SHP77 treated with DMSO at 0.1 percent for 48 hours (cell line): ENCODE measurements at regions not wholly inside any gene's neighbourhood (a gene's known extent, or its start where the extent isn't known, plus 50 kb on each side); places are given as distances from the start of the nearest gene placed in this dataset.

Experiments
- DNase-seq: peaks from one replicate; lab custom pipeline; 2025; lab: John Stamatoyannopoulos, UW

DNA sequence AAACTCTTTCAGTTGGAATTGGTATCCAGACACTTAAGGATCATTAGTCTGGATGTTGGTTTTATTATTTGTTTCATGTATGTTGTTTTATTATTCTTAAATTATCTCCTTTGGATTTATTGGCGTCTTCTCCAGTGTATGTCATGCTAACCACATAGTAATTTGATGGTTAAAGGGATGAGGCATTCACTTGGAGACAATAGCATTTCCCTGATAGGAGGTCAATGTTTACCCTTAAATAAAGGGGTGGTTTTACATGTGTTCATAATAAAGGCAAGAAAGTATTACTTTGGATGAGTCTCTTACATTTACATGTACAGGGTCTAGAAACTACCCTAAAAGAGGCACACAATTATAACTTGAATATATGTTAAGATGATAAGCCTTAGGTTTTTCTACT lies 51.2 kb upstream of the RNF144B start:
- no peak for DNase-seq

DNA sequence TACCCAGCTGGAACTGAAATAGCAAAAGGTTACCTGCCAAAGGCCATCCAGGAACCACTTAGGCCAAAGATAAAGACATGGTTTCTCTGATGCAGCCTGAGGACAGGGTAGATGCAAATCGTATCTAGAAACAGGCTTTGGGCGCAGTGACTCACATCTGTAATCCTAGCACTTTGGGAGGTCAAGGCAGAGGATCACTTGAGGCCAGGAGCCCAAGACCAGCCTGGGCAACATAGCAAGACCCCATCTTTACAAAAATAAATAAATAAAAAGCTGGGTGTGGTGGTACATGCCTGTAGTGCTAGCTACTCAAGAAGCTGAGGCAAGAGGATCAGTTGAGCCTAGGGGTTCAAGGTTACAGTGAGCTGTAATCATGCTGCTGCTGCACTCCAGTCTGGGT lies 52.9 kb upstream of the RNF144B start:
- DNase-seq: no peak

DNA sequence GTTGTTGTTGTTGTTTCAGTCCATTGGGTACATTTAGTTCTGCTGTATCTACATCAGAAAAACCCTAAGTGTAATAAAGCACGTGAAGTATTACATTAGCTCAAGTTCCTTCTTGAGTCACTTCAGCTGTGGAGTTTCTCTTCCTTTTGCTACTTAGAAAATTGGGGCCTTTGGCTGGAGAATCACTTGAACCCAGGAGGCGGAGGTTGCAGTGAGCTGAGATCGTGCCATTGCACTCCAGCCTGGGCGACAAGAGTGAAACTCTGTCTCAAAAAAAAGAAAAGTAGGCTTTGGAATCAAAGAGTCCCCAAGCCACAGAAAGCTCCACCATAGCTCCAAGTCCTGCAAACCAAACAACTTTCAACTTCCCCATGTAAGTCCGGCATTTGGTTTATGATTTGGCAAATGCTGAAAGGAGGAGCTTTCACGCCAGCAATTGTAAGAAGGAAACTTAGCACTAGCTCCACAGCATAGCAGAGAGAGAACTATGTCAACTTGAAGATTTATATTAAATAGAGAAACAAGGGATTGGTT lies 56.5 kb upstream of the RNF144B start:
- no peak for DNase-seq

- no peak for DNase-seq
Observed at GRCh38 chr6:18329776-18330175, 57.4 kb upstream of the RNF144B start.

GRCh38 chr6:18328540-18328939 lies 58.6 kb upstream of the RNF144B start:
- no peak for DNase-seq

DNA sequence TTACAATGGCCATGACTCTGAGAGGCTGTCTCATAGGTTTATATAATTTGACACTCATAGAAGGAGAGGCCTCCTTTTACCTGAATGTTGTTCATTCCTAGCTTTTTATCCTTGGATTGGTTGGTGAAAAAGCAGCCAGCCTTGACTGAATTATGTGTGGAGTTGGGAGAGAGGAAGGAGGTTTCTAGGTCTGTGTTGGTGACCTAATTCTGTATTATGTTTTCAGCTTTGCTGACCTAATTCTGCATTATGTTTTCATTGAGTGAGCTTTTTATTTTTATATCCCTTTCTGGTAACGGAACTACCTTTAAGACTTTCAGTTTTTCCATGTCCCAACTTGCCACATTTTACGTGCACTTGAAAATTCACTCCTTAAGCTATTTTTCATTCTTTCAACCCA lies 59.1 kb upstream of the RNF144B start:
- no peak for DNase-seq

DNA sequence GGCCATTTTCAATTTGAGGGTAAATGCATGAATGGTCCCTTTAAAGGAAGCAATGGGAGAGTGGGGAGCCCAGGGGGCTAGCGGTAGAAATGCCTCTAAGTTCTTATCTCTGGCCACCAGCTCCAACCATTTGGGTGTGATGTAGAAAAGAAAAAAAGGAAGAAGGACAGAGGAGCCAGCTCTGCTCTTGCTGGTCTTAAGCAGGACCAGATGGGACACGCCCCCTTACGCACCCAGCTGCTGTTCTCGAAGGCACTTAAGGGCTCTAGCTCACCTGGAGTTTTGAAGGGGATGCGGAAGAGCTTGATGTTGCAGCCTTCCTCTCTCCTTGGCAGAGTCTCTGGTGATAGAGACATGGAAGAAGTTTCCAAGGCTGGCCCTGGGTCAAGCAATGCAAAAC lies 59.5 kb upstream of the RNF144B start:
- no peak for DNase-seq

DNA sequence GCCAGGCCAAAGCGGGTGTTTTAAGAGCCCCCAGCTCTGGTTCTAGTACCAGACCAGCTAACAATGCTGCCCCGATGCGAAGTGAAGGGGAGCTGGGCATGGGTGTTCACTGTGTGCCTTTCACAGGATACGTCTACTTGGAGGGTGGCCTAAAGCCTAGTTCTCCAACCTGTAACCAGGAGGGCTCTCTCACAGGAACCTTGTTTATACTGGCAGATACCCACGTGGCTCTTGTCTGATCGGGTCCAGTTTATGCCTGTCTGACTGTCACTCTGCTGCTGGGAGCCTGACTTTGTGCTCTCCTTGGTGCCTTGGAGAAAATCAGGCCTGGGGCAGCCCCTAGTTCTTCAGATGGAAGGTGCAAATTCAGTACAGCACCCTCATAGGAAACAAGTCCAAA lies 60.2 kb upstream of the RNF144B start:
- no peak for DNase-seq

DNA sequence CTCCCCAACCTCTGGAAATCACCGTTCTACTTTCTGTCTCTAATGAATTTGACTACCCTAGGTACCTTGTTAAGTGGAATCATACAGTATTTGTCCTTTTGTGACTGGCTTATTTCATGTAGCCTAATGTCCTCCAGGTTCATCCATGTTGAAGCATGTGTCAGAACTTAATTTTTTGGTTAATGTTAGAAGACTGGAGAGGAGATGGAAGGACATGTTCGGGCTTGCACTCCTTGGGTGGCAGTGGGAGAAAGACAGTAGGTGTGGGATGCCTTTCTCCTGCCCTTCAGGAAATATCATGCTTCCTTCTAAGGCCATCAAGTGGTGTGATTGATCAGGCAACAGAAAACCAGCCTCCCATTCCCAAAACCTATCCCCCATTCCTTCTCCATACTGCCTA lies 61.1 kb upstream of the RNF144B start:
- DNase-seq: no peak

DNA sequence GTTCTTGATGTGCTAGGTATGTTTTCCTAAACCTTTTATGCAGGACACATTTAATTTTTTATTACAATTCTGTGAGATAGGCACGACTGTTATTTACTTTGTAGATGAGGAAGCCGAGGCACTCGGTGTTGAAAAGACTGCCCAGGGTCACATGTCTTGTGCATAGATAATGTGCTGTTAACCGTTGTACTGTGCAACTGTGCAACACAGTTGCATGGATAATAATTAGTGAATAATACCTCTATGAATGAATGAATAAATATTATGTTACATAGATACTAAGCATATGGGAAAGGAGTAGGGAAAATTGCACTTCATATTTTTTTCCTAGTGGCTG lies 60.3 kb upstream of the DEK start:
- no peak for DNase-seq

GRCh38 chr6:18323935-18324705 lies 59.8 kb upstream of the DEK start:
- DNase-seq: peak; percentile 14

DNA sequence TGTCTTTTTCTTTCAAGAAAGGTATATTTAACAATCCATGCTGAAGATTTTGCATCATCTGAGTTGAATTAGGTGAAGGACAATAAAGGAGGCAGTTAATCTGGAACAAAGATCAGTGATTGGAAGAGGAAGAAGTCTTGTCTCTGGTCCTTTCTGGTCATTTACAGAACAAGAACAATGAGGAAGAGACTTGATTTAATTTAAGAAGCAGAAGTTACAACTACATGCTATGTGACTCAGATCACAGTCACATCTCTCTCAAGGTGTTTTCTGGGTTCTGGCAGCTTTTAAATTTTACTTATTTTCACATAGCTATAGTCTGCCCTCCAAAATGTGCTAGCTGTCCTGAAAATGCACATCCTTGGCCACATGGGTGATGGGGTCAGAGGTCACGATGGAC lies 53.5 kb upstream of the DEK start:
- DNase-seq: no peak

- DNase-seq: no peak
Observed at GRCh38 chr6:18314317-18314997, 50.1 kb upstream of the DEK start.
